Keratinocyte (primary cell): ENCODE measurements at regions not wholly inside any gene's neighbourhood (a gene's known extent, or its start where the extent isn't known, plus 50 kb on each side); places are given as distances from the start of the nearest gene placed in this dataset.

Source experiments
- CTCF ChIP-seq, 3 experiments: IDR thresholded peaks in 1 of 3; conservative IDR thresholded peaks in 1 of 3; optimal IDR thresholded peaks in 1 of 3; 2 replicates in 2 of 3; 3 replicates in 1 of 3; pipeline versions ENCODE3 to v1.5.1; 2011; ENCODE audit warnings: low read length in 3 of 3, mild to moderate bottlenecking in 3 of 3, moderate library complexity in 2 of 3, control low read depth in 1 of 3, inconsistent platforms in 1 of 3; ENCODE audit not compliant: insufficient read depth in 2 of 3; ENCODE audit errors: extremely low read depth in 1 of 3
- EZH2 ChIP-seq: IDR thresholded peaks from one replicate; pipeline ENCODE4 v1.6.1; 2012; ENCODE audit warnings: inconsistent platforms, mild to moderate bottlenecking, low read length, moderate library complexity

DNA sequence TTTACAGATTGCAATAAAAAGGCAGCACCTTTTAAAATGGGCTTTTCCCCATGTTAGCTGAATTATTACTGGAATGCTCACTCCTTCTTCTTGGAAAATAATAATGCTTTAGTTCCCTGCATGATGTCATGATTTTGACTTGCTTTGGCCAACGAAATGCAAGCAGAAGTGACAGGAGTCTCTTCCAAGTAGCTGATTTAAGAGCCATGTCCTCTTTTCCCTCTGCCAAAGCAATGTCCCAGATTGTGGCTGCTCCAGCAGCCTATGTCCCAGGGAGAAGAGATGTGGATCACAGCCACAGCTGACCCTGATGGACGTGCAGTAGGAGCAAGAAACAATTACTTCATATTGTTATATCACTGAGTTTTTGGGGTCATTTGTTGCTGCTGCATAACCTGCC, 246.6 kb downstream of the HAPSTR1 start:
- no peak for TF ChIP-seq CTCF (optimal IDR thresholded peaks at IDR 0.05 in 1 of 3, IDR thresholded peaks at IDR 0.05 in 1 of 3, conservative IDR thresholded peaks at IDR 0.05 in 1 of 3; ENCODE audit: extremely low read depth in 1 of 3, insufficient read depth in 2 of 3, low read length in 3 of 3)
- no peak for TF ChIP-seq EZH2
